ENCODE measurements at regions not wholly inside any gene's neighbourhood (a gene's known extent, or its start where the extent isn't known, plus 50 kb on each side); places are given as distances from the start of the nearest gene placed in this dataset.

GRCh38 chr20:39830903-39831302 lies 858.1 kb downstream of the MAFB start:
- TF ChIP-seq CTCF (IDR thresholded peaks at IDR 0.05; ENCODE audit: low read length) (no peak), EZH2 (IDR thresholded peaks at IDR 0.05; ENCODE audit: borderline replicate concordance, low read length) (no peak)
